Activated naive CD8-positive, alpha-beta T cell treated with anti-CD3 and anti-CD28 coated beads, Interleukin-2, amount 10 ng/mL, durations not matched to agents 7 days and 5 days (primary cell): ENCODE measurements at regions not wholly inside any gene's neighbourhood (a gene's known extent, or its start where the extent isn't known, plus 50 kb on each side); places are given as distances from the start of the nearest gene placed in this dataset.

Source experiments
- ATAC-seq: fragments of 150-1000 bp; cut with Tn5 transposase; one replicate; pipeline ENCODE4 v1.10.0; 2021; ENCODE audit warnings: low read depth, moderate library complexity
- POLR2A ChIA-PET: fragments of 350-600 bp; sonication (Branson Sonifier 250); formaldehyde crosslinking; loops from one replicate; lab custom pipeline; 2021; ENCODE audit warnings: antibody characterized with exemption; lab: Charles Lee
- DNase-seq: peaks from one replicate; pipeline ENCODE4 v3.0.0; 2021
- H3K27ac Mint-ChIP-seq: one replicate; pipeline ENCODE4 v1.8.0; 2022; ENCODE audit warnings: mild to moderate bottlenecking, mixed read lengths
- H3K27me3 Mint-ChIP-seq: one replicate; pipeline ENCODE4 v1.8.0; 2022; ENCODE audit warnings: mild to moderate bottlenecking, moderate library complexity, mixed read lengths
- H3K36me3 Mint-ChIP-seq: one replicate; pipeline ENCODE4 v1.8.0; 2021; ENCODE audit warnings: mild to moderate bottlenecking, mixed read lengths
- H3K4me1 Mint-ChIP-seq: one replicate; pipeline ENCODE4 v1.8.0; 2021; ENCODE audit warnings: mixed read lengths
- H3K4me3 Mint-ChIP-seq: one replicate; pipeline ENCODE4 v1.8.0; 2022; ENCODE audit warnings: mild to moderate bottlenecking, moderate library complexity, mixed read lengths
- H3K9me3 Mint-ChIP-seq: one replicate; pipeline ENCODE4 v1.8.0; 2021; ENCODE audit warnings: mixed read lengths

DNA sequence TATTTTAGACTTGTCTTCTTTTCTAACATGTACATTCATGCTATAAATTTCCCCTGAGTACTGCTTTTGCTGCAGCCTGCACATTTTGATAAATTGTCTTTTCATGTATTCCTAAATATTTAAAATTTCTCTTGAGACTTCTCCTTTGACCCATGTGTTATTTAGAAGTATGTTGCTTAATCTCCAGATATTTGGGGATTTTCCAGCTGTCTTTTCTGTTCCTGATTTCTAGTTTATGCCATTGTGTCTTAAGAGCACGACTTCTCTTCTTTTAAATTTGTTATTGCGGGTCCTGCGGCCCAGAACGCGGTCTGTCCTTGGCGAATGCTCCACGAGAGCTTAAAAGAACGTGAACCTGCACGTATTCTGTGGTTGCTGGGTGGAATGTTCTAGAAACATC lies 136.4 kb downstream of the KIF26A start:
- POLR2A ChIA-PET = no interaction called here
- DNase-seq (no peak), ATAC-seq (no peak)
- H3K4me1 Mint-ChIP-seq = no peaks in the 10 kb centered on the region
- H3K4me3 Mint-ChIP-seq = no peak overlapping the region
- peaks cover 4% of the 10 kb centered on the region for H3K27me3 Mint-ChIP-seq
- H3K9me3 Mint-ChIP-seq = no peaks in the 10 kb centered on the region
- no peaks in the 10 kb centered on the region for H3K36me3 Mint-ChIP-seq
- H3K27ac Mint-ChIP-seq = no peak overlapping the region

DNA sequence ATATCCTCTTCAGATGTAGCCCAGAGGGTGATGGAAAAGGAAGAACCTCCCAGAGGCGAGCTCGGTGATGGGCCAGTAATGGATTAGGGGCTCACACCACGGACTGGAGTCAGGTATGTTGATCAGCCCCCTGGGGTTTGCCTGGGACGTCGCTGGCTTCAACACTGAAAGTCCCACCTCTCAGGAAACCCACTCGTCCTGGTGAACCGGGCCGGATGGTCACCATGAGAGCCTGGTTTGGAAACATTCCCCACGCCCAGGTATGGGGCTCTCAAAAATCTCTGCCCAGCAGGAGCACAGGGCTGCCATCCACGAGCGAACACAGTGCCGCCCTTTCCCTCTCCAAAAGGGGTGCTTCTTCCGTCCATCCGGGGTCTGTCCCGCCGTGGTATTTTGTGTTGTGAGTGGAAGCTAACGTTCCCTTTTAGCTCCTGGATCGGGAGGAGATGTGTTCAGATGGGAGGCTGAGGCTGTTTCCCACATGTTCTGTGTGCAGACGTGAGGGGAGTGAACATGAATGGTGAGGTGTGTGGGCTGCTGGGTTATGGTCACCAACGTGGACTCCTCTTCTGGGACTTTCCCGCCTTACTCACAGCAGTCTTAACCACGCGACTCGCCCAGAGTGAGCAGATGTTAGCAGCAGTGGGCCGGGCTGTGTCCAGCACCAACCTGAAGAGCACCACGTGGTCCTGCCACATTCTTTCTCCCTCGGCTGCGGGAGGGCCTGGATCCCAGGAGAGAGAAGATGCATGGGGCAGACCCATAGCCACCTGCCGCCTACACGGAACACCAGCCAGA lies 139.2 kb downstream of the KIF26A start:
- ATAC-seq = no peak
- POLR2A ChIA-PET = no interaction called here
- no peak overlapping the region for H3K4me3 Mint-ChIP-seq
- H3K4me1 Mint-ChIP-seq = no peaks in the 10 kb centered on the region
- H3K27ac Mint-ChIP-seq = no peak overlapping the region
- H3K9me3 Mint-ChIP-seq = no peaks in the 10 kb centered on the region
- H3K36me3 Mint-ChIP-seq = no peaks in the 10 kb centered on the region
- peaks cover 4% of the 10 kb centered on the region for H3K27me3 Mint-ChIP-seq
- DNase-seq = peak; percentile 12

DNA sequence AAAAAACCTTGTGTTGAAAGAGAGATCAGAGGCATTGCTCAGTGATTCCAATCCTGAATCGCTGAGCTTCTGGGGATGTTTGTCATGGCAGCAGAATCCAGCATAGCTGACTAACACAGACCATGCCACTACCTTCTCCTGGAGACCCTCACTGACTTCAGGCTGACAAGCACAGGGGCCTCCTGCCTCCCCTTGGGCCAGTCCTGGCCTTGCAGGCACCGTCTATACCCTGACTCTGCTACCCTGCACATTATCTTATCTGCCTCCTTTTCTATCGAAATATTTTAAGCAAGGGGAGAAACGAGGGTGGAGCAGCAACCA lies 139.8 kb downstream of the KIF26A start:
- Mint-ChIP-seq H3K27ac (no peak overlapping the region), H3K9me3 (no peaks in the 10 kb centered on the region), H3K4me1 (no peaks in the 10 kb centered on the region), H3K36me3 (no peaks in the 10 kb centered on the region), H3K27me3 (peaks cover 4% of the 10 kb centered on the region), H3K4me3 (no peak overlapping the region)
- POLR2A ChIA-PET = no interaction called here
- DNase-seq (no peak), ATAC-seq (no peak)

DNA sequence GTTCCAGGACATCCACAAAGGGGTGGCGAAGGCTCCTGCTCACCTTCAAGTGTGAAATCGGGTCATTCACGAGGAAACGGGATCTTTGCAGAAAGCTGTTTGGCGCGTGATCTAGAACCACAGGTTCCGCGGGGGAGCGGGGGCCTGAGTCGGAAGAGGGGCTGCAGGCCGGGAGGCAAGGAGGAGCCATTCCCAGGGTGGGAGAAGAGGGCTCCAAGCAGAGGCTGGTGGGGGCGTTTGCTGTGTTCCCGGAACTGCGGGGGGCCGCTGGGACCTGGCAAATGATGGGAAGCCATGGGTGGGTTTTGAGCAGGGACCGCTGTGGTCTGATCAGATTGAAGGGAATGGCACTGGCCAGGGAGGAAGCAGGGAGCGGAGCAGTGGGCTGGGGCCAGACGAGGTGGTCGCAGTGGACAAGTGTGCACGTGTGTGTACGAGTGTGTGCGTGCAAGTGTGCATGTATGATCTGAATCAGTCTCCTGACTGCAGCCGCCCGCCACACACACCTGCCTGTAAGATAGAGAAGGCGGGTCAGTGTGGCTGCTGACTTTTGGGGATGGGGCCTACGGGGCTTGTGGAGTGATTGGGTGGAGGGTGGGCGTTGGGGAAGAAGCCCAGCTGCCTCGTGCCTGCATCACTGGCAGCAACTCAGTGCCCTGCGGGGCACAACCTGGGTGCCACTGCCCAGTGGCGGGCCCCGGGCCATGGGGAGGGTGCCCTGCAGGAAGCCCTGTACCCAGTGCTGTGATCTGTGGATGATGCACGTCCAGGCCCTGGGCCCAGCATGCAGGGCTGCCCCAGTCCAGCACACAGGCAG lies 141.9 kb downstream of the KIF26A start:
- POLR2A ChIA-PET = no interaction called here
- no peak overlapping the region for H3K27ac Mint-ChIP-seq
- DNase-seq = peak; percentile 20
- H3K36me3 Mint-ChIP-seq = no peaks in the 10 kb centered on the region
- H3K4me1 Mint-ChIP-seq = no peaks in the 10 kb centered on the region
- no peaks in the 10 kb centered on the region for H3K27me3 Mint-ChIP-seq
- no peak overlapping the region for H3K4me3 Mint-ChIP-seq
- ATAC-seq = no peak
- no peaks in the 10 kb centered on the region for H3K9me3 Mint-ChIP-seq

GRCh38 chr14:104280902-104281767 lies 142.7 kb downstream of the KIF26A start:
- POLR2A ChIA-PET = no interaction called here
- Mint-ChIP-seq H3K27me3 (no peaks in the 10 kb centered on the region), H3K9me3 (no peaks in the 10 kb centered on the region), H3K4me1 (no peaks in the 10 kb centered on the region), H3K4me3 (no peak overlapping the region), H3K27ac (no peak overlapping the region), H3K36me3 (no peaks in the 10 kb centered on the region)
- ATAC-seq (no peak), DNase-seq (peak; percentile 20)

DNA sequence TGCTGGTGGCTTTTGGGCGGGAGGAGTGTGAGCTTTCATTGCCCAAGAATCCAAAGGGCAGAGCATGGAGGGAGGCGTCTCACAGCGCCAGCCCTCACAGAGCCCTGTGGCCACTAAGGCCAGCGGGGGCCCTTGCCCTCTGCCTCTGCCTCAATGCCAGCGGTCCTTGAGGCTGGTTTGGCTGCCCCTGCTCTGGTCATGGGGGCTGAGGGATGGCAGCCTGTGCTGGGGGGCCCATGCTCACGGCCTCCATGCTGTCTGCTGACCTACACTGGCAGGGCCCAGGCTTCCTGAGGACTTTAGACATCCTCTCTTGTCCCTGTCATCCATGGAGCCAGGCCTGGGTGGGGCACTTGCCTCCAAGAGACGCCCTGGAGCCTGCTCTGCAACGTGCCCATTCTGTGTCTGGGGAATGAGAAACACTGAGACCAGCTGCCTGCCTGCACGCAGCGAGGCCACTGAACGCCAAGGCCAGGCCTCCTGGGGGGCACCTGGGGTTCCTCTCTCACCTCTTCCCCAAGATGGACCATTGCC lies 143.4 kb downstream of the KIF26A start:
- Mint-ChIP-seq H3K4me1 (no peaks in the 10 kb centered on the region), H3K4me3 (no peak overlapping the region), H3K27me3 (no peaks in the 10 kb centered on the region), H3K9me3 (no peaks in the 10 kb centered on the region), H3K27ac (no peak overlapping the region), H3K36me3 (no peaks in the 10 kb centered on the region)
- peak; percentile 20 for DNase-seq
- POLR2A ChIA-PET = no interaction called here
- no peak for ATAC-seq

- H3K9me3 Mint-ChIP-seq = no peaks in the 10 kb centered on the region
- H3K27ac Mint-ChIP-seq = no peak overlapping the region
- H3K4me1 Mint-ChIP-seq = no peaks in the 10 kb centered on the region
- ATAC-seq (no peak), DNase-seq (peak; percentile 15)
- POLR2A ChIA-PET = no interaction called here
- no peaks in the 10 kb centered on the region for H3K36me3 Mint-ChIP-seq
- H3K4me3 Mint-ChIP-seq = no peak overlapping the region
- H3K27me3 Mint-ChIP-seq = no peaks in the 10 kb centered on the region
These were observed 144.2 kb downstream of the KIF26A start for GRCh38 chr14:104282332-104283196.

- Mint-ChIP-seq H3K4me1 (no peaks in the 10 kb centered on the region), H3K9me3 (peaks cover under 1% of the 10 kb centered on the region), H3K27me3 (no peaks in the 10 kb centered on the region), H3K4me3 (no peak overlapping the region), H3K27ac (no peak overlapping the region), H3K36me3 (no peaks in the 10 kb centered on the region)
- DNase-seq (peak; percentile 24), ATAC-seq (no peak)
- POLR2A ChIA-PET = no interaction called here
These were observed 145.1 kb downstream of the KIF26A start for GRCh38 chr14:104283197-104284106.

DNA sequence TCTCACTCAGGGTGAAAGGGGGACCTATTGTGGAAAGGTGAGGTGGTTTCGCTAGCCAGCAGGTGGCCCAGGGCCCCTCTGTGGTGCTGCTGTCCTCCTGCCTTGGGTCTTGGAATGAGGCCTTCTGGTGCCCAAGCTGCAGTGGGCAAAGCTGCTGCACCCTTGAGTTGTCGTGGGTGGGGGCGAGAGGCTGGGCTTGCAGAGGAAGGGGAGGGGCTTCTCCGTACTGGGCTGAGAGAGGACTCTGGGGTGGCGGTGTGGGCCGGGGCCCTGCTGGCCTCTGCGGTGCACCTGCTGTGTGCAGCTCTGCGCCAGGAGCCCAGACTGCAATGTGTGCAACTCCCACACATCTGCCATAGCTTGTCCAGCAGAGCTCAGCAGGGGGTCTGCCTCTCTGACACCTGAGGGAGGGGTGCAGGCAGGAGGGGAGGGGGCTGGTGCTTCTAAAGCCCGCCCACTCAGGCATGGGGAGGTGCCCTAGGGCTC lies 145.8 kb downstream of the KIF26A start:
- Mint-ChIP-seq H3K27ac (no peak overlapping the region), H3K9me3 (peaks cover 6% of the 10 kb centered on the region), H3K4me3 (no peak overlapping the region), H3K36me3 (no peaks in the 10 kb centered on the region), H3K27me3 (no peaks in the 10 kb centered on the region), H3K4me1 (no peaks in the 10 kb centered on the region)
- POLR2A ChIA-PET = no interaction called here
- ATAC-seq (no peak), DNase-seq (no peak)

DNA sequence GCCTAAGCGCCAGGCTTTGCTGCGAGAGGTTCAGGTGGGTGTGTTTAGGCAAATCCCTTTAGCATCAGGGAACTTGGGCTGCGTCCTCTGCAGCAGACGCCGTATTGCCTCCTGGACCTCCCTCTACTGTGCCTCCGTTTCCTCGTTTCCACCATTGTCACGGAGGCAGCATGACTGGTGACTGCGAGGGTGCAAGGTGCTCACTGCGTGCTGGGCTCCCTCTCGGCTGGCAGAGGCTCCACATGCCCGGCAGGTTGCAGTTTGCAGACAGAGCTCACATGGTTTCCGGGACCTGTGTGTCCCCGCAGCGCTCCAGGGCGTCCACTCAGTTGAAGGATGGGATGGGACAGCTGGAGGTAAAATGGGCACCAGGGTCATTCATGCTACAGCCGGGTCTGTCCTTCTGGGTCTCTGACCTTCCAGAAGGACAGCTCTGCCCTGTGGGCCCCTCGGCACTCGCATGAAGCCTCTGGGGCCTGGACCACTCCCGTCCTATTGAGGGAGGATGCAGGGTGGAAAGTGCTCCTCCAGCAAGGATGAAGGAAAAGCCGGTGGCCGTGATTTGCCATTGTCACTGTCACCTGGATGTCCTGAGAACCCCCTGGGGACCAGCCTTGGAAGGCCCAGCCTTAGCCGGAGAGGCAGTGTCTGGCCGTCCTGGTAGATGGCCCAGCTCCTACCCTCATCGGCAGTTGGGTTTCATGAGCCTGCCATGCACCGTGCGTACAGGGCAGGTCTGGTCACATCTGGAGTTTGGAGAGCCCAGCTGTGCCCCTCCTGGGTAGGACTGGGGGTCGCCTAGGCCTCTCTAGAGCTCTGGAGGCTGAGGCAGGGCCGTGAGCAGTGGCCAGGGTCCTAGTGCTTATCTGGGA lies 146.5 kb downstream of the KIF26A start:
- Mint-ChIP-seq H3K27me3 (no peaks in the 10 kb centered on the region), H3K4me1 (no peaks in the 10 kb centered on the region), H3K4me3 (no peak overlapping the region), H3K36me3 (no peaks in the 10 kb centered on the region), H3K9me3 (peaks cover 9% of the 10 kb centered on the region), H3K27ac (no peak overlapping the region)
- DNase-seq (no peak), ATAC-seq (no peak)
- POLR2A ChIA-PET = no interaction called here

DNA sequence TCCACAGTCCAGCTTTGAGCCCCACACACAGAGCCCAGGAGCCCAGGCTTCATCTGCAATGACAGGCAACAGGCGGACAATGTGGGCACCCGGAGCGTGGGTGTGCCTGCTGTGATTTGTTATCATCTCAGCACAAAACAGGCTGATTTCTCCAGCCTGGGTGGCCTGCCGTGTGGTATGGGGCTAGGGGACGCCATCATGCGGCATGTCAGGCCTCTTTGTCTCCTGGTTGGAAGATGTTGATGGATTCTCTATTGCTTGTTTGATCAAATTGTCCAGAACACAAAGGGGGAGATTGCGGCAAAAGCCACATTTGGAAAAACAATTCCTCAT lies 147.1 kb downstream of the KIF26A start:
- no peak overlapping the region for H3K4me3 Mint-ChIP-seq
- ATAC-seq (no peak), DNase-seq (no peak)
- H3K4me1 Mint-ChIP-seq = no peaks in the 10 kb centered on the region
- no peaks in the 10 kb centered on the region for H3K27me3 Mint-ChIP-seq
- no peak overlapping the region for H3K27ac Mint-ChIP-seq
- POLR2A ChIA-PET = no interaction called here
- no peaks in the 10 kb centered on the region for H3K36me3 Mint-ChIP-seq
- H3K9me3 Mint-ChIP-seq = peaks cover 9% of the 10 kb centered on the region
